Common myeloid progenitor, CD34-positive (primary cell): ENCODE measurements at regions not wholly inside any gene's neighbourhood (a gene's known extent, or its start where the extent isn't known, plus 50 kb on each side); places are given as distances from the start of the nearest gene placed in this dataset.

Source experiments
- CTCF ChIA-PET: fragments of 350-600 bp; sonication (Branson Sonifier 250); formaldehyde crosslinking; loops from one replicate; lab custom pipeline; 2021; ENCODE audit warnings: antibody characterized with exemption; lab: Charles Lee
- POLR2A ChIA-PET: fragments of 350-600 bp; sonication (Branson Sonifier 250); formaldehyde crosslinking; loops from one replicate; lab custom pipeline; 2021; ENCODE audit warnings: antibody characterized with exemption; lab: Charles Lee
- DNase-seq, 3 donors: peaks; one replicate each; pipeline versions ENCODE4 v3.0.0 to v3.0.0-alpha.2; 2013
- H3K27ac ChIP-seq, 2 experiments: 1 replicate in 1 of 2; 2 replicates in 1 of 2; pipeline ENCODE4 v1.7.0; 2013; ENCODE audit warnings: inconsistent platforms in 2 of 2, low read length in 2 of 2, mild to moderate bottlenecking in 2 of 2, low read depth in 1 of 2, moderate library complexity in 1 of 2; ENCODE audit not compliant: severe bottlenecking in 2 of 2, insufficient read depth in 1 of 2, poor library complexity in 1 of 2
- H3K27me3 ChIP-seq, 5 experiments: replicated peaks in 2 of 5; 1 replicate in 3 of 5; 2 replicates in 2 of 5; pipeline versions ENCODE4 v1.6.1 to v1.7.0; 2013; ENCODE audit warnings: low read length in 4 of 5, mild to moderate bottlenecking in 2 of 5, moderate library complexity in 2 of 5, inconsistent platforms in 1 of 5; ENCODE audit not compliant: insufficient read depth in 5 of 5, control insufficient read depth in 4 of 5
- H3K36me3 ChIP-seq, 4 experiments: 1 replicate in 2 of 4; 2 replicates in 2 of 4; pipeline versions ENCODE4 v1.6.1 to v1.7.0; 2013; ENCODE audit warnings: low read length in 3 of 4, control low read depth in 1 of 4, mild to moderate bottlenecking in 1 of 4; ENCODE audit not compliant: control insufficient read depth in 4 of 4, insufficient read depth in 4 of 4
- H3K4me1 ChIP-seq, 4 experiments: 1 replicate in 3 of 4; 2 replicates in 1 of 4; pipeline versions ENCODE4 v1.6.1 to v1.7.1; 2013; ENCODE audit warnings: low read length in 3 of 4, mild to moderate bottlenecking in 3 of 4, control low read depth in 1 of 4, inconsistent platforms in 1 of 4, moderate library complexity in 1 of 4; ENCODE audit not compliant: control insufficient read depth in 4 of 4, insufficient read depth in 4 of 4; ENCODE audit errors: control extremely low read depth in 1 of 4
- H3K4me3 ChIP-seq, 7 experiments: 1 replicate in 4 of 7; 2 replicates in 3 of 7; pipeline versions ENCODE4 v1.5.1 to v1.7.0; 2013; ENCODE audit warnings: mild to moderate bottlenecking in 7 of 7, low read length in 6 of 7, moderate library complexity in 6 of 7, inconsistent platforms in 2 of 7, low read depth in 2 of 7, control low read depth in 1 of 7; ENCODE audit not compliant: insufficient read depth in 4 of 7, control insufficient read depth in 1 of 7; ENCODE audit errors: extremely low read depth in 1 of 7
- H3K9me3 ChIP-seq, 5 experiments: 1 replicate in 4 of 5; 2 replicates in 1 of 5; pipeline versions ENCODE4 v1.6.1 to v1.7.1; 2013; ENCODE audit warnings: low read length in 4 of 5, mild to moderate bottlenecking in 2 of 5, inconsistent platforms in 1 of 5, low read depth in 1 of 5, moderate library complexity in 1 of 5; ENCODE audit not compliant: control insufficient read depth in 4 of 5, insufficient read depth in 2 of 5; ENCODE audit errors: control extremely low read depth in 1 of 5
- WGBS: methylation state at CpG from one replicate; pipeline ENCODE4 v1.1.5; 2013; ENCODE audit not compliant: insufficient coverage; 5-methylcytosine and 5-hydroxymethylcytosine counted together

GRCh38 chr4:18815779-18816173, 794.2 kb upstream of the LCORL start:
- no peaks in the 10 kb centered on the region for H3K36me3 ChIP-seq
- no peaks in the 10 kb centered on the region for H3K27me3 ChIP-seq
- ChIA-PET CTCF (no interaction called here), POLR2A (no interaction called here)
- WGBS = 95% methylated on average over 2 of the region's 3 CpGs
- no peak for DNase-seq
- H3K4me1 ChIP-seq = no peaks in the 10 kb centered on the region
- no peak overlapping the region for H3K27ac ChIP-seq
- H3K4me3 ChIP-seq = no peak overlapping the region
- H3K9me3 ChIP-seq = no peaks in the 10 kb centered on the region

- no peak for DNase-seq
- Histone ChIP-seq H3K36me3 (no peaks in the 10 kb centered on the region), H3K9me3 (no peaks in the 10 kb centered on the region), H3K27me3 (no peaks in the 10 kb centered on the region), H3K4me3 (no peak overlapping the region), H3K27ac (no peak overlapping the region), H3K4me1 (no peaks in the 10 kb centered on the region)
- POLR2A ChIA-PET = no interaction called here
- WGBS = 95% methylated on average over 3 of the region's 3 CpGs
- CTCF ChIA-PET = no interaction called here
Observed at GRCh38 chr4:18815081-18815778, 793.7 kb upstream of the LCORL start.

- Histone ChIP-seq H3K27ac (no peak overlapping the region), H3K27me3 (no peaks in the 10 kb centered on the region), H3K4me3 (no peak overlapping the region), H3K36me3 (no peaks in the 10 kb centered on the region), H3K4me1 (no peaks in the 10 kb centered on the region), H3K9me3 (no peaks in the 10 kb centered on the region)
- CTCF ChIA-PET = no interaction called here
- POLR2A ChIA-PET = no interaction called here
- DNase-seq = no peak
Observed at GRCh38 chr4:18813771-18814170, 792.2 kb upstream of the LCORL start.

GRCh38 chr4:18813055-18813454, 791.5 kb upstream of the LCORL start:
- POLR2A ChIA-PET = no interaction called here
- Histone ChIP-seq H3K36me3 (no peaks in the 10 kb centered on the region), H3K27me3 (no peaks in the 10 kb centered on the region), H3K27ac (no peak overlapping the region), H3K4me3 (no peak overlapping the region), H3K4me1 (no peaks in the 10 kb centered on the region), H3K9me3 (no peaks in the 10 kb centered on the region)
- CTCF ChIA-PET = no interaction called here
- no peak for DNase-seq

GRCh38 chr4:18803781-18804180, 782.2 kb upstream of the LCORL start:
- Histone ChIP-seq H3K9me3 (peaks cover 0 to 2% (median 0%) of the 10 kb centered on the region in 5 experiments), H3K36me3 (no peaks in the 10 kb centered on the region), H3K4me1 (no peaks in the 10 kb centered on the region), H3K27me3 (no peaks in the 10 kb centered on the region), H3K4me3 (no peak overlapping the region), H3K27ac (no peak overlapping the region)
- CTCF ChIA-PET = no interaction called here
- no peak for DNase-seq
- POLR2A ChIA-PET = no interaction called here

GRCh38 chr4:18798123-18798522, 776.6 kb upstream of the LCORL start:
- H3K9me3 ChIP-seq = no peaks in the 10 kb centered on the region
- H3K36me3 ChIP-seq = no peaks in the 10 kb centered on the region
- WGBS = 86% methylated on average over 1 of the region's 2 CpGs

GRCh38 chr4:18795794-18796193, 774.2 kb upstream of the LCORL start:
- CTCF ChIA-PET = no interaction called here
- Histone ChIP-seq H3K9me3 (no peaks in the 10 kb centered on the region), H3K27ac (no peak overlapping the region), H3K27me3 (no peaks in the 10 kb centered on the region), H3K4me3 (no peak overlapping the region), H3K4me1 (no peaks in the 10 kb centered on the region), H3K36me3 (no peaks in the 10 kb centered on the region)
- POLR2A ChIA-PET = no interaction called here
- no peak for DNase-seq
- no CpG with 5 or more reads among the region's 1 CpG for WGBS

More at GRCh38 chr4:18798123-18798522, 776.6 kb upstream of the LCORL start:
- no peak overlapping the region for H3K4me3 ChIP-seq
- H3K27me3 ChIP-seq = no peaks in the 10 kb centered on the region
- no peaks in the 10 kb centered on the region for H3K4me1 ChIP-seq
- no peak overlapping the region for H3K27ac ChIP-seq
- CTCF ChIA-PET = no interaction called here
- no peak for DNase-seq
- POLR2A ChIA-PET = no interaction called here
